Lung (tissue), 11 donors: ENCODE measurements at regions not wholly inside any gene's neighbourhood (a gene's known extent, or its start where the extent isn't known, plus 50 kb on each side); places are given as distances from the start of the nearest gene placed in this dataset.

Experiments
- ATAC-seq: fragments of 200-7000 bp; cut with Tn5 transposase; one replicate; pipeline ENCODE4 v1.9.1; 2020; ENCODE audit warnings: moderate number of reproducible peaks; ENCODE audit not compliant: insufficient read depth, low FRiP score
- DNase-seq, 3 donors: peaks; one replicate each; pipeline ENCODE4 v3.0.0-alpha.2; 2013 to 2017
- H3K27ac ChIP-seq, 2 donors: one replicate each; pipeline ENCODE4 v1.5.1; 2013; ENCODE audit warnings: mild to moderate bottlenecking in 2 of 2, moderate library complexity in 2 of 2, control low read depth in 1 of 2, inconsistent platforms in 1 of 2, low read depth in 1 of 2, low read length in 1 of 2
- H3K27me3 ChIP-seq, 3 donors: one replicate each; pipeline ENCODE4 v1.5.1; 2013; ENCODE audit warnings: low read length in 2 of 3; ENCODE audit not compliant: control insufficient read depth in 3 of 3, insufficient read depth in 3 of 3
- H3K36me3 ChIP-seq, 4 donors: one replicate each; pipeline ENCODE4 v1.5.1; 2013; ENCODE audit warnings: low read length in 4 of 4, mild to moderate bottlenecking in 1 of 4, moderate library complexity in 1 of 4; ENCODE audit not compliant: control insufficient read depth in 4 of 4, insufficient read depth in 4 of 4
- H3K4me1 ChIP-seq, 5 donors: one replicate each; pipeline ENCODE4 v1.5.1; 2013; ENCODE audit warnings: low read length in 5 of 5, mild to moderate bottlenecking in 2 of 5, moderate library complexity in 1 of 5; ENCODE audit not compliant: control insufficient read depth in 5 of 5, insufficient read depth in 5 of 5
- H3K4me3 ChIP-seq: one replicate; pipeline ENCODE4 v1.5.1; 2013; ENCODE audit warnings: mild to moderate bottlenecking, control low read depth, moderate library complexity
- H3K9ac ChIP-seq, 2 donors: one replicate each; pipeline ENCODE4 v1.5.1; 2013; ENCODE audit warnings: low read length in 2 of 2, control low read depth in 1 of 2; ENCODE audit not compliant: insufficient read depth in 1 of 2
- H3K9me3 ChIP-seq, 4 donors: one replicate each; pipeline ENCODE4 v1.5.1; 2013; ENCODE audit warnings: low read length in 3 of 4, mild to moderate bottlenecking in 1 of 4, moderate library complexity in 1 of 4; ENCODE audit not compliant: control insufficient read depth in 4 of 4, insufficient read depth in 3 of 4
- WGBS, 2 donors: extraction: QIAGEN DNeasy Blood & Tissue Kit; methylation state at CpG; one replicate each; pipeline ENCODE4 v1.1.7; 2013; 5-methylcytosine and 5-hydroxymethylcytosine counted together
- TF ChIP-seq, protein P1 (sequence below): IDR thresholded peaks from 2 replicates; pipeline ENCODE4 v1.5.1; 2012; ENCODE audit warnings: mild to moderate bottlenecking; ENCODE audit errors: control extremely low read depth, extremely low read depth
- donor health status: control.
- donor health status: control.
- donor health status: Bipolar disorder and iron deficiency.
- donor health status: healthy.
- donor health status: DM: yes; HTN: yes; CAD: no.

DNA sequence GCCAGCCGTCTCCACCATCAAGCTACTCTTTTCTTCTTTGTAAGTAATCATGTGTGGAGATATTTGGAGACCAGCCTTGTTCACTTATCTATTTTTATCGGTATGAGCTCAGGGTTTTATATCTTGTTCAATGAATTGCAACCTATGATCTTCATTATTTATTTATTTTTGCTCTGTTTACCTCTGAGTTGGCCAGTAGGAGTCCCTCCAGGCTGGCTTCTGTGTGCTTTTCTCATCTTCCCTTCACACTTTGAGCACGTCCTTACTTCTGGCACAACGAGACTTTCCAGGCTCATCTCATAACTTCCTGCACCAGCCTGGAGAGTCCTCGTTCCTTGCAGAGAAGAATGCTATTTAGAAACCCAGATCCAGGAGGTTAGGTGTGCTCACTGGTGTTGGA is 375.8 kb upstream of the PODXL start:
- no peak overlapping the region for H3K27ac ChIP-seq

GRCh38 chr7:131931370-131931769 is 374.9 kb upstream of the PODXL start:
- Histone ChIP-seq H3K4me3 (no peak overlapping the region), H3K27me3 (peaks cover 0 to 23% (median 0%) of the 10 kb centered on the region in 3 donors), H3K9me3 (peaks cover 0 to 3% (median 0%) of the 10 kb centered on the region in 4 donors), H3K9ac (no peak overlapping the region), H3K4me1 (no peaks in the 10 kb centered on the region), H3K36me3 (no peaks in the 10 kb centered on the region), H3K27ac (no peak overlapping the region)
- TF ChIP-seq, protein P1, sequence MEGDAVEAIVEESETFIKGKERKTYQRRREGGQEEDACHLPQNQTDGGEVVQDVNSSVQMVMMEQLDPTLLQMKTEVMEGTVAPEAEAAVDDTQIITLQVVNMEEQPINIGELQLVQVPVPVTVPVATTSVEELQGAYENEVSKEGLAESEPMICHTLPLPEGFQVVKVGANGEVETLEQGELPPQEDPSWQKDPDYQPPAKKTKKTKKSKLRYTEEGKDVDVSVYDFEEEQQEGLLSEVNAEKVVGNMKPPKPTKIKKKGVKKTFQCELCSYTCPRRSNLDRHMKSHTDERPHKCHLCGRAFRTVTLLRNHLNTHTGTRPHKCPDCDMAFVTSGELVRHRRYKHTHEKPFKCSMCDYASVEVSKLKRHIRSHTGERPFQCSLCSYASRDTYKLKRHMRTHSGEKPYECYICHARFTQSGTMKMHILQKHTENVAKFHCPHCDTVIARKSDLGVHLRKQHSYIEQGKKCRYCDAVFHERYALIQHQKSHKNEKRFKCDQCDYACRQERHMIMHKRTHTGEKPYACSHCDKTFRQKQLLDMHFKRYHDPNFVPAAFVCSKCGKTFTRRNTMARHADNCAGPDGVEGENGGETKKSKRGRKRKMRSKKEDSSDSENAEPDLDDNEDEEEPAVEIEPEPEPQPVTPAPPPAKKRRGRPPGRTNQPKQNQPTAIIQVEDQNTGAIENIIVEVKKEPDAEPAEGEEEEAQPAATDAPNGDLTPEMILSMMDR = no peak
- 63 to 76% methylated on average over 5 of the region's 5 CpGs for WGBS, 2 donors
- no peak for ATAC-seq
- peak in 1 of 3 donors; percentile 14 for DNase-seq

More for the DNA sequence above, 375.8 kb upstream of the PODXL start:
- WGBS, 2 donors = 59 to 70% methylated on average over 5 of the region's 5 CpGs
- no peak overlapping the region for H3K9ac ChIP-seq
- DNase-seq = peak in 2 of 3 donors; percentile 8 to 15
- no peak for ATAC-seq
- H3K27me3 ChIP-seq = peaks cover 0 to 23% (median 0%) of the 10 kb centered on the region in 3 donors
- no peaks in the 10 kb centered on the region for H3K36me3 ChIP-seq
- TF ChIP-seq, protein P1 = no peak
- H3K9me3 ChIP-seq = peaks cover 0 to 3% (median 0%) of the 10 kb centered on the region in 4 donors
- H3K4me3 ChIP-seq = no peak overlapping the region
- no peaks in the 10 kb centered on the region for H3K4me1 ChIP-seq

DNA sequence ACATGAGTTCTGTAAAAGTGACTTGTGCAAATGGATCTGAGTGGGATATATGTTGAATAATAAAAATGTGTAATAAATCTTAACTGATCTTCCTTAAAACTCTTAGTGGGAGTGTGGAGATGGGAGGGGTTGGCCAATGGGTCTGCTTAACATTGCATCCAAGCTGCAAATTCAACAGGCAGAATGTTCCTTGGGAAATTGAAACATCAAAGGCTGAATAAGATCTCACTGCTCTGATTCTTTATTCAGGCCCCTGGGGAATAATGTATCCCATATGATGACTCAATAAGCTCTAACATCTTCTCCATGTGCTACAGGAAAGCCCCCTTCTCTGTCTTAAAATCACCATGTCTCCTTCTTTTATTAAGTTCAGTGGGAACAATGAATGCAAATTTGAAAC is 373.2 kb upstream of the PODXL start:
- Histone ChIP-seq H3K4me3 (no peak overlapping the region), H3K27me3 (peaks cover 0 to 23% (median 0%) of the 10 kb centered on the region in 3 donors), H3K9me3 (peaks cover 0 to 3% (median 0%) of the 10 kb centered on the region in 4 donors), H3K9ac (no peak overlapping the region), H3K36me3 (no peaks in the 10 kb centered on the region), H3K27ac (no peak overlapping the region), H3K4me1 (no peaks in the 10 kb centered on the region)
- ATAC-seq = no peak
- DNase-seq = no peak
- TF ChIP-seq, protein P1 = no peak
